ENCODE measurements at regions not wholly inside any gene's neighbourhood (a gene's known extent, or its start where the extent isn't known, plus 50 kb on each side); places are given as distances from the start of the nearest gene placed in this dataset.
"Not testable (repeated sequence)": the region's sequence is repeated elsewhere in the genome, so short reads cannot be mapped to it uniquely, and the experiment has no call there.

GRCh38 chr10:34041871-34042270 is 707.4 kb upstream of the NRP1 start:
- TF ChIP-seq, protein P1, sequence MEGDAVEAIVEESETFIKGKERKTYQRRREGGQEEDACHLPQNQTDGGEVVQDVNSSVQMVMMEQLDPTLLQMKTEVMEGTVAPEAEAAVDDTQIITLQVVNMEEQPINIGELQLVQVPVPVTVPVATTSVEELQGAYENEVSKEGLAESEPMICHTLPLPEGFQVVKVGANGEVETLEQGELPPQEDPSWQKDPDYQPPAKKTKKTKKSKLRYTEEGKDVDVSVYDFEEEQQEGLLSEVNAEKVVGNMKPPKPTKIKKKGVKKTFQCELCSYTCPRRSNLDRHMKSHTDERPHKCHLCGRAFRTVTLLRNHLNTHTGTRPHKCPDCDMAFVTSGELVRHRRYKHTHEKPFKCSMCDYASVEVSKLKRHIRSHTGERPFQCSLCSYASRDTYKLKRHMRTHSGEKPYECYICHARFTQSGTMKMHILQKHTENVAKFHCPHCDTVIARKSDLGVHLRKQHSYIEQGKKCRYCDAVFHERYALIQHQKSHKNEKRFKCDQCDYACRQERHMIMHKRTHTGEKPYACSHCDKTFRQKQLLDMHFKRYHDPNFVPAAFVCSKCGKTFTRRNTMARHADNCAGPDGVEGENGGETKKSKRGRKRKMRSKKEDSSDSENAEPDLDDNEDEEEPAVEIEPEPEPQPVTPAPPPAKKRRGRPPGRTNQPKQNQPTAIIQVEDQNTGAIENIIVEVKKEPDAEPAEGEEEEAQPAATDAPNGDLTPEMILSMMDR (IDR thresholded peaks at IDR 0.05; ENCODE audit: control insufficient read depth, insufficient read depth, low read depth, low read length, missing control alignments), result no peak
- DNase-seq (ENCODE audit: low read depth), result no peak
- no peak overlapping the region for H3K4me3 ChIP-seq (ENCODE audit: control insufficient read depth, low read depth, low read length)

- TF ChIP-seq, protein P1 (IDR thresholded peaks at IDR 0.05; ENCODE audit: control insufficient read depth, insufficient read depth, low read depth, low read length, missing control alignments), result no peak
- no peak overlapping the region for H3K4me3 ChIP-seq (ENCODE audit: control insufficient read depth, low read depth, low read length)
- no peak for DNase-seq (ENCODE audit: low read depth)
Observed at GRCh38 chr10:34037499-34037898, 703.0 kb upstream of the NRP1 start.

DNA sequence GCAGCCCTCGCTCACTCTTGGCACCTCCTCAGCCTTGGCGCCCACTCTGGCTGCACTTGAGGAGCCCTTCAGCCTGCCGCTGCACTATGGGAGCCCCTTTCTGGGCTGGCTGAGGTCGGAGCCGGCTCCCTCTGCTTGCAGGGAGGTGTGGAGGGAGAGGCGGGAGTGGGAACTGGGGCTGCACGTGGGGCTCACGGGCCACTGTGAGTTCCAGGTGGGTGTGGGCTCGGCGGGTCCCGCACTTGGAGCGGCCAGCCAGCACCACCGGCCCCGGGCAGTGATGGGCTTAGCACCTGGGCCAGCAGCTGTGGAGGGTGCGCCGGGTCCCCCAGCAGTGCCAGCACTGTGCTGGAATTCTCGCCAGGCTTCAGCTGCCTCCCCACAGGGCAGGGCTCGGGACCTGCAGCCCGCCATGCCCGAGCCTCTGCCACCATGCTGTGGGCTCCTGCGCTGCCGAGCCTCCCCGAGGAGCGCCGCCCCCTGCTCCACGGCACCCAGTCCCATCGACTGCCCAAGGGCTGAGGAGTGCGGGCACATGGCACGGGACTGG is 700.8 kb upstream of the NRP1 start:
- DNase-seq (ENCODE audit: low read depth); H3K4me3 ChIP-seq (ENCODE audit: control insufficient read depth, low read depth, low read length): not testable (repeated sequence)

DNA sequence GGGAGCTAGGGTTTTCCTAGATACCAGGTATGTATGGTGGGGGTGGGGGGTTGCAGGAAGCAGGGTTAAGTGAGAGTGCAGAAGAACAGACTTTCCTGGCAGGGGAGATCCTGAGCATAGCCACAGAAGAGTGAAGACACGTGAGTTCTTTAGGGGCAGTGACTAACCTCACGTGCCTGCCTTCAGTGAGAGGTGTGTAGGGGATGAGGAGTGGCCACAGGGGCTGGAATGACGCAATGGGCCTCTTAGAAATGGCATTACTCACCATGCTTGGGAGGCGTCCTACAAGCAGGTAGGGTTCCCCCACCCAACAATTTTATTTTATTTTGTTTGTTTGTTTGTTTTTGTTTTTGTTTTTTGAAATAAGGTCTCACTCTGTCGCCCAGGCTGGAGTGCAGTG is 698.6 kb upstream of the NRP1 start:
- DNase-seq (ENCODE audit: low read depth), result no peak
- no peak overlapping the region for H3K4me3 ChIP-seq (ENCODE audit: control insufficient read depth, low read depth, low read length)
- TF ChIP-seq, protein P1 (IDR thresholded peaks at IDR 0.05; ENCODE audit: control insufficient read depth, insufficient read depth, low read depth, low read length, missing control alignments), result no peak

DNA sequence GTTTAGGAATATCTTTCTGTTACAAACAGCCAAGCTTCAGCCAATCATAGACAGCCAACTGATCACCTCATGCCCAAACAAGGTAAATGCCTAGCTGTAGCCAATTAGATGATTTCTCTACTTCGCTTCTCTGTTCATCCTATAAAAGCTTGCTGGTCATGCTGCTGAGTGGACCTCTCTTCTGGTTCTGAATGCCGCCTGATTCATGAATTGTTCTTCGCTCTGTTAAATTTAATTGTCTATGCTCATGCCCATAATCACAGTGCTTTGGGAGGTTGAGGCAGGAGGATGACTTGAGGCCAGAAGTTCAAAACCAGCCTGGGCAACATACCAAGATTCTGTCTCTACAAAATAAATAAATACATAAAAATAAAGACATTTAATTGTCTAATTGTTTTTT is 698.1 kb upstream of the NRP1 start:
- H3K4me3 ChIP-seq (ENCODE audit: control insufficient read depth, low read depth, low read length), result no peak overlapping the region
- TF ChIP-seq, protein P1 (IDR thresholded peaks at IDR 0.05; ENCODE audit: control insufficient read depth, insufficient read depth, low read depth, low read length, missing control alignments), result no peak
- DNase-seq (ENCODE audit: low read depth), result no peak

- TF ChIP-seq, protein P1 (IDR thresholded peaks at IDR 0.05; ENCODE audit: control insufficient read depth, insufficient read depth, low read depth, low read length, missing control alignments), result no peak
- peak; percentile 67 for DNase-seq (ENCODE audit: low read depth)
- no peak overlapping the region for H3K4me3 ChIP-seq (ENCODE audit: control insufficient read depth, low read depth, low read length)
Observed at GRCh38 chr10:34031400-34031799, 696.9 kb upstream of the NRP1 start.

DNA sequence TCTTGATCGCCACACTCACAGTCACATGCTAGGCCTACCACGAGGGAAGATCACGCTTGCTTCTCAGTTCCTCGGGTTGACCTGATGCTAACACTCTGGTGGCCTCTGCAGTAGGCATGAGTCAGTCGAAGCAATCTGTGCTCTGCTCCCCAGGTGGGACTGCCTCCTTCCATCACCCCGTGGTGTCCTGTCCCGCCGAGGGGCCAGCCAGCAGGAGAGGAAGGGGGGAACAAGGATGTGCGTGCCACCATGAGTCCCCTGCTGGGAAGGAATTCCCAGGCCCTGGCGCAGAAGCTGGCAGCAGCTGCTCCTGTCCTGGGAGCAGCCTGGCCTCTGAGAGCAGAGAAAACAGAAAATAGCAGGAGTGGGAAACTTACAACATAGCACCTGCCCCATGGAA is 695.0 kb upstream of the NRP1 start:
- TF ChIP-seq, protein P1 (IDR thresholded peaks at IDR 0.05; ENCODE audit: control insufficient read depth, insufficient read depth, low read depth, low read length, missing control alignments), result no peak
- DNase-seq (ENCODE audit: low read depth), result no peak
- H3K4me3 ChIP-seq (ENCODE audit: control insufficient read depth, low read depth, low read length), result no peak overlapping the region

Measured in AG09309 (cell line).